ENCODE measurements at regions not wholly inside any gene's neighbourhood (a gene's known extent, or its start where the extent isn't known, plus 50 kb on each side); places are given as distances from the start of the nearest gene placed in this dataset.

GRCh38 chr12:116497051-116497591, 62.1 kb upstream of the MAP1LC3B2 start:
- no peak for DNase-seq

GRCh38 chr12:116498471-116498870, 60.7 kb upstream of the MAP1LC3B2 start:
- no peak for DNase-seq

- DNase-seq = no peak
Observed at GRCh38 chr12:116502141-116502725, 56.9 kb upstream of the MAP1LC3B2 start.

- DNase-seq = no peak
Observed at GRCh38 chr12:116502989-116503496, 56.1 kb upstream of the MAP1LC3B2 start.

GRCh38 chr12:116504438-116504837, 54.7 kb upstream of the MAP1LC3B2 start:
- no peak for DNase-seq

- no peak for DNase-seq
Observed at GRCh38 chr12:116506697-116507064, 52.5 kb upstream of the MAP1LC3B2 start.

- peak; percentile 61 for DNase-seq
Observed at GRCh38 chr12:116508145-116509121, 50.7 kb upstream of the MAP1LC3B2 start.

Data from stimulated activated CD4-positive, alpha-beta T cell treated with anti-CD3 and anti-CD28 coated beads, Interleukin-15, amount 100 ng/mL, for 24 hours (primary cell).